ENCODE measurements at regions not wholly inside any gene's neighbourhood (a gene's known extent, or its start where the extent isn't known, plus 50 kb on each side); places are given as distances from the start of the nearest gene placed in this dataset.
A peak's percentile ranks its signal among the peaks of the same experiment; 100 is the strongest.

DNA sequence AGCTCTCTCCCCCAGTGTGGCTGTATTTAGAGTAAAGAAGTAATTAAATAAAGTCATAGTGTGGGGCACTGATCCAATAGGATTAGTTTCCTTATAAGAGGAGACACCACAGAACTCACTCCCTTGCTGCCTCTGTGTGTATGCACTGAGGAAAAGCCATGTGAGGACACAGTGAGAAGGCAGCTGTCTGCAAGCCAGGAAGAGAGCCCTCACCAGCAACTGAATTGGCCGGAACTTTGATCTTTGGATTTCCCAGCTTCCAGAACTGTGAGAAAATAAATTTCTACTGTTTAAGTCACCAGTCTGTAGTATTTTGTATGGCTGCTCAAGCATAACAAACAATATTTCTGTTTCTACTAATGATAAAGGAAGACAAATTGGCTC lies 368.7 kb upstream of the PRICKLE1 start:
- Mint-ChIP-seq H3K4me3 (no peak overlapping the region), H3K36me3 (ENCODE audit: low read depth) (no peaks in the 10 kb centered on the region), H3K27me3 (ENCODE audit: insufficient read depth) (no peaks in the 10 kb centered on the region), H3K9me3 (no peaks in the 10 kb centered on the region; the same call in 1 of the 2 replicates), H3K4me1 (ENCODE audit: low read depth) (peaks cover 40% of the 10 kb centered on the region), H3K27ac (peak overlapping the region; percentile 66; the same call in 1 of the 2 replicates)
- TF ChIP-seq, protein P1, sequence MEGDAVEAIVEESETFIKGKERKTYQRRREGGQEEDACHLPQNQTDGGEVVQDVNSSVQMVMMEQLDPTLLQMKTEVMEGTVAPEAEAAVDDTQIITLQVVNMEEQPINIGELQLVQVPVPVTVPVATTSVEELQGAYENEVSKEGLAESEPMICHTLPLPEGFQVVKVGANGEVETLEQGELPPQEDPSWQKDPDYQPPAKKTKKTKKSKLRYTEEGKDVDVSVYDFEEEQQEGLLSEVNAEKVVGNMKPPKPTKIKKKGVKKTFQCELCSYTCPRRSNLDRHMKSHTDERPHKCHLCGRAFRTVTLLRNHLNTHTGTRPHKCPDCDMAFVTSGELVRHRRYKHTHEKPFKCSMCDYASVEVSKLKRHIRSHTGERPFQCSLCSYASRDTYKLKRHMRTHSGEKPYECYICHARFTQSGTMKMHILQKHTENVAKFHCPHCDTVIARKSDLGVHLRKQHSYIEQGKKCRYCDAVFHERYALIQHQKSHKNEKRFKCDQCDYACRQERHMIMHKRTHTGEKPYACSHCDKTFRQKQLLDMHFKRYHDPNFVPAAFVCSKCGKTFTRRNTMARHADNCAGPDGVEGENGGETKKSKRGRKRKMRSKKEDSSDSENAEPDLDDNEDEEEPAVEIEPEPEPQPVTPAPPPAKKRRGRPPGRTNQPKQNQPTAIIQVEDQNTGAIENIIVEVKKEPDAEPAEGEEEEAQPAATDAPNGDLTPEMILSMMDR (IDR thresholded peaks at IDR 0.05) = no peak
- no peak for DNase-seq

DNA sequence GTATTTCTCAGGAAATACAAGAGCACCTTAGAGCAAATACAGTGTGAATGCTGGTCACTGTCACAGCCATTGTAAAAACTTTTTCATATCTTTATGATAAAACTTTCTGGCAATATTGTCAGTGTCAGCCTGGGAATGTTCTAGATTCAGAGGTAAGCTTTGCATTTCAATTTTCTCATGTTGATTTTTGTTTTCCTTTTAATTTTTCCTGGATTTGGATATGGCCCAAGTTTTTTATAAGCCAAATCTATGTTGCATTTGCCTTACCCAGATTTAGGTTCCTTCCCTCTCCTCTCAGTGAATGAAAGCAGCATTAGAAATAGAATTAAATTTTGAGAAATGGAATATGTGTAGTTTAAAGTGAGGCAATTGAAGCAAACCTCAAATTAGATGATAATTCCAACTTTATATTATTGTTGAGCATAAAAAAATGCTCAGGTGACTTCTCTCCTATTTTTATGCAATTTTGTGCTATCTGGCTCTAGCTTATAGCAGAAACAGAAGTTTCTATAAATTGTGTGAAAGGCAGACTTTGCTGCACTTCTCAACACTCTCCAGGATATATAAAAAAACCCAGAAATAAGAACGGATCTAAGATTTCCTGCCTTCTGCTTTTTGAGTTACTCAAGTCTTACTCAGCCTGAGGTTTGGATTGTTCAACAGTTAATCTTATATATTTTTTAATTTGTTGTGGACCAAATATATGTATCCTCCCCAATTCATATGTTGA lies 368.2 kb upstream of the PRICKLE1 start:
- Mint-ChIP-seq H3K4me1 (ENCODE audit: low read depth) (peaks cover 40% of the 10 kb centered on the region), H3K36me3 (ENCODE audit: low read depth) (no peaks in the 10 kb centered on the region), H3K27me3 (ENCODE audit: insufficient read depth) (no peaks in the 10 kb centered on the region), H3K27ac (peak overlapping the region; percentile 66; the same call in 1 of the 2 replicates), H3K4me3 (no peak overlapping the region), H3K9me3 (no peaks in the 10 kb centered on the region; the same call in 1 of the 2 replicates)
- DNase-seq = no peak
- TF ChIP-seq, protein P1 (IDR thresholded peaks at IDR 0.05) = no peak

DNA sequence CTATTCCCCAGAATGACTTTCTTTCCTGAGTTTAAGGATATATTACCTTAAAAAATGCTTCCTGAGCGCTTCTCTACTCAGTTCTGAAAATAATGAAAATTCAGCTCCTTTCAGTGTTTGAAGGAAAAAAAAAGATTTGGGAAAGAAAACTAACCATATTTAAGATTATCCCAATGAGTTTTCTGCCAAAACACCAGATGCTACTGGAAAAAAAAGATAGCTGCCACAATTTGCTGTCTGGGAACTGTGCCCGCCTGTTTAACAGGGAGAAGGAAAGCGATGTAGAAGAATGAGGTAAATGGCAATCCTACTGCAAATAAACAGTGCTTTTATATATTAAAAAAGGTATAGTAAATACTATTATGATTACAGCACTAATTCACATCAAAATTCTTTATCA lies 367.6 kb upstream of the PRICKLE1 start:
- Mint-ChIP-seq H3K4me3 (no peak overlapping the region), H3K27ac (no peak overlapping the region), H3K36me3 (ENCODE audit: low read depth) (no peaks in the 10 kb centered on the region), H3K9me3 (no peaks in the 10 kb centered on the region; the same call in 1 of the 2 replicates), H3K27me3 (ENCODE audit: insufficient read depth) (no peaks in the 10 kb centered on the region), H3K4me1 (ENCODE audit: low read depth) (peaks cover 35% of the 10 kb centered on the region)
- no peak for DNase-seq
- TF ChIP-seq, protein P1 (IDR thresholded peaks at IDR 0.05) = no peak

DNA sequence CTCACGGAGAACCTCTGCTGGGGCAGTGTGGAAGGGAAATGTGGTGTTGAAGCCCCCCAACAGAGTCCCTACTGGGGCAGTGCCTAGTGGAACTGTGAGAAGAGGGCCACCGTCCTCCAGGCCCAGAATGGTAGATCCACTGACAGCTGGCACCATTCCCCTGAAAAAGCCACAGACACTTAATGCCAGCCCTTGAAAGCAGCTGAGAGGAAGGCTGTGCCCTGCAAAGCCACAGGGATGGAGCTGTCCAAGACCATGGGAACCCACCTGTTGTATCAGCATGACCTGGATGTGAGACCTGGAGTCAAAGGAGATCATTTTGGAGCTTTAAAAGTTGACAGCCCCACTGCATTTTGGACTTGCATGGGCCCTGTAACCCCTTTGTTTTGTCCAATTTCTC lies 363.5 kb upstream of the PRICKLE1 start:
- no peak overlapping the region for H3K4me3 Mint-ChIP-seq
- H3K27ac Mint-ChIP-seq = no peak overlapping the region
- H3K4me1 Mint-ChIP-seq (ENCODE audit: low read depth) = peaks cover 6% of the 10 kb centered on the region
- peaks cover 11% of the 10 kb centered on the region; the same call in 1 of the 2 replicates for H3K9me3 Mint-ChIP-seq
- no peaks in the 10 kb centered on the region for H3K27me3 Mint-ChIP-seq (ENCODE audit: insufficient read depth)
- TF ChIP-seq, protein P1 (IDR thresholded peaks at IDR 0.05) = no peak
- DNase-seq = no peak
- H3K36me3 Mint-ChIP-seq (ENCODE audit: low read depth) = no peaks in the 10 kb centered on the region; the same call in 1 of the 2 replicates

DNA sequence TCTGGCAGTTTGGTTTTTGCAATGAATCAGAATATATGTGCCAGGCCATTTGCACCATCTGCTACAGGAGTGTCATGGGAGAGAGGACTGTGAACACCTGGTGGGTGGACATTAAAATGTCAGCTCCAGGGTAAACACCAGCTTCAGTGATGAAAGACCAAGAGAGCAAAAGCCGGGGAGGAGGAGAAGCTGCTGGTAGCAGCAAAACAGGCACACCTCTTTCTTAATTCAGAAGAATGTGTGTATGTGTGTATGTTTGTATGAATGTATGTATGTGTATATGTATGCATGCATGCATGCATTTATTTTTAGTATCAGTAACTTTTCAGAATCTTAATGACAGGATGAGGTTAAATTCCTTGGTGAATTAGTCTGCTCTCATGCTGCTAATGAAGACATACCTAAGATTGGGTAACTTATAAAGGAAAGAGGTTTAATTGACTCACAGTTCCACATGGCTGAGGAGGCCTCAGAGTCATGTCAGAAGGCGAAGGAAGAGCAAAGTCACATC lies 357.4 kb upstream of the PRICKLE1 start:
- Mint-ChIP-seq H3K9me3 (peaks cover 40% of the 10 kb centered on the region), H3K4me3 (no peak overlapping the region), H3K4me1 (ENCODE audit: low read depth) (no peaks in the 10 kb centered on the region), H3K36me3 (ENCODE audit: low read depth) (peaks cover 5% of the 10 kb centered on the region; the same call in 1 of the 2 replicates), H3K27me3 (ENCODE audit: insufficient read depth) (peaks cover 2% of the 10 kb centered on the region; the same call in 1 of the 2 replicates), H3K27ac (no peak overlapping the region)
- no peak for DNase-seq
- TF ChIP-seq, protein P1 (IDR thresholded peaks at IDR 0.05) = no peak
